ENCODE measurements at regions not wholly inside any gene's neighbourhood (a gene's known extent, or its start where the extent isn't known, plus 50 kb on each side); places are given as distances from the start of the nearest gene placed in this dataset.

DNA sequence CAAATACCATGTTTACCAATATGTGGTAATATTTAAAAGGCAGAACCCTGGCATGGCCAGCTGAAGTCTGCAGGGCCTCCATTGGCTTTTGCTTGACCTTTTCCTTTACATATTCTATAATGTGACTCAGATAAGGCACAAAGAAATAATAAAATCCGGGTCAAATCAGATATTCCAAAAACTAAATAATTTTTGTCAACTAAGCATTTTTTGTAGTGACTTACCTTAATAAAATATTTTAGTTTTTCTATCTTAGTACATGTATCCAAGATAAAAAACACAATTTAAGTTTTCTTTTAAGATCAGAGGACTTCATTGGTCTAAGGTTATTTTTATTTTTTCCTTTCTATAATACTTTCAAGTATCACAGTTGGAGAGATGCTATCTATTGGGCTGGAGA lies 179.4 kb upstream of the ADAMTS5 start:
- no peak overlapping the region for H3K14ac ChIP-seq (ENCODE audit: low read length)

DNA sequence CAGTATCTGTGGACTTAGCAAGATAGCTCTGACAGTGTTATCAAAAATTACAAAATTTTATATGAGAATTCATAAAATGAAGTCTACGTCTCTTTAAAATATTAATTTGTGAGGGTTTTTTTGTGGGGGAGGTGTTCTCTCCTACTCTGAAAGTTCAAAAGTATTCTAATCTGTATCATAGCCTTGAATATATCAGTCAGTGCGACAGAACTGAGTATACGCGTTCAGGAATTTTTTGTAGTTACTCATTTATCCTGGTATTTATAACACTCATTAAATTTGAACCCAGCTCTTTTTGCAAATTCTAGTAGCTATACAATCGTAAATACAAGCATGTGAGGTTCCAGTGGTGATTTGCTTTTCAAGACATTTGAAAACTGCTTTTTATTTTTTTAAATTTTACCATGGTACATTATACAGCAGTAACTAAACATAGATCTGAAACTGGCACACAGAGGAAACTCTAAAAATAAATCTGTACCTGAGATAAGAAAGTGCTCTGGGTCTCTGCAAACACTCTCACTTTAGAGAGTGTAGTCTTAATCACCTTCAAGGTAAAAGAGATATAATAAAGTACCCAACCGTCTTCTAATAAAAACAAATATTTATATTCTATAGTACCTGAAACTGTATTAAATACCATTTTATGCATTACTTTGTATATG lies 178.4 kb upstream of the ADAMTS5 start:
- Histone ChIP-seq H2BK120ac (ENCODE audit: insufficient read depth, low read length, poor library complexity) (no peak overlapping the region), H3K9ac (ENCODE audit: low read length) (no peak overlapping the region), H3K4me1 (ENCODE audit: control insufficient read depth in 1 of 2, insufficient read depth in 2 of 2, low read length in 2 of 2) (no peaks in the 10 kb centered on the region), H3K18ac (ENCODE audit: low read length) (no peak overlapping the region), H2BK5ac (ENCODE audit: low read depth, low read length, poor library complexity) (no peak overlapping the region), H3K36me3 (ENCODE audit: control insufficient read depth in 1 of 2, insufficient read depth in 2 of 2, low read length in 2 of 2) (no peaks in the 10 kb centered on the region), H3K4me2 (ENCODE audit: low read length) (no peak overlapping the region), H4K12ac (ENCODE audit: low read depth, low read length) (no peak overlapping the region), H3K23ac (ENCODE audit: low read length) (no peak overlapping the region), H3K4me3 (ENCODE audit: low read depth, low read length) (no peak overlapping the region), H4K8ac (ENCODE audit: low read depth, low read length) (no peak overlapping the region), H2AK5ac (ENCODE audit: low read length) (no peak overlapping the region), H2BK12ac (ENCODE audit: low read length) (no peak overlapping the region), H3K4ac (ENCODE audit: low read depth, low read length) (no peak overlapping the region), H3K14ac (ENCODE audit: low read length) (no peak overlapping the region), H3K27ac (ENCODE audit: low read depth, low read length) (no peak overlapping the region), H4K91ac (ENCODE audit: low read depth, low read length) (no peak overlapping the region), H3K79me2 (ENCODE audit: control insufficient read depth, insufficient read depth, low read length, poor library complexity) (no peaks in the 10 kb centered on the region), H3K79me1 (ENCODE audit: low read length) (no peaks in the 10 kb centered on the region), H2AFZ (ENCODE audit: insufficient read depth, low read length, poor library complexity) (no peak overlapping the region), H3K27me3 (ENCODE audit: insufficient read depth, low read length) (no peaks in the 10 kb centered on the region), H3K9me3 (ENCODE audit: insufficient read depth, low read depth, low read length) (no peaks in the 10 kb centered on the region)
- DNase-seq, result no peak
- no CpG with 5 or more reads among the region's 6 CpGs for WGBS (ENCODE audit: extremely low coverage, insufficient coverage, insufficient read length)

More for the DNA sequence above, 179.4 kb upstream of the ADAMTS5 start:
- no peak overlapping the region for H3K18ac ChIP-seq (ENCODE audit: low read length)
- no peak overlapping the region for H4K8ac ChIP-seq (ENCODE audit: low read depth, low read length)
- no peak for DNase-seq
- H3K79me2 ChIP-seq (ENCODE audit: control insufficient read depth, insufficient read depth, low read length, poor library complexity), result no peaks in the 10 kb centered on the region
- H2BK5ac ChIP-seq (ENCODE audit: low read depth, low read length, poor library complexity), result no peak overlapping the region
- H3K9ac ChIP-seq (ENCODE audit: low read length), result no peak overlapping the region
- no peak overlapping the region for H3K4me3 ChIP-seq (ENCODE audit: low read depth, low read length)
- H3K79me1 ChIP-seq (ENCODE audit: low read length), result no peaks in the 10 kb centered on the region
- no peaks in the 10 kb centered on the region for H3K27me3 ChIP-seq (ENCODE audit: insufficient read depth, low read length)
- no peak overlapping the region for H3K4ac ChIP-seq (ENCODE audit: low read depth, low read length)
- no peaks in the 10 kb centered on the region for H3K4me1 ChIP-seq (ENCODE audit: control insufficient read depth in 1 of 2, insufficient read depth in 2 of 2, low read length in 2 of 2)
- H2AFZ ChIP-seq (ENCODE audit: insufficient read depth, low read length, poor library complexity), result no peak overlapping the region
- H2BK12ac ChIP-seq (ENCODE audit: low read length), result no peak overlapping the region
- WGBS (ENCODE audit: extremely low coverage, insufficient coverage, insufficient read length), result no CpG with 5 or more reads among the region's 1 CpG
- H3K9me3 ChIP-seq (ENCODE audit: insufficient read depth, low read depth, low read length), result no peaks in the 10 kb centered on the region
- H4K12ac ChIP-seq (ENCODE audit: low read depth, low read length), result no peak overlapping the region
- H3K4me2 ChIP-seq (ENCODE audit: low read length), result no peak overlapping the region
- H2AK5ac ChIP-seq (ENCODE audit: low read length), result no peak overlapping the region
- H4K91ac ChIP-seq (ENCODE audit: low read depth, low read length), result no peak overlapping the region
- H2BK120ac ChIP-seq (ENCODE audit: insufficient read depth, low read length, poor library complexity), result no peak overlapping the region
- no peak overlapping the region for H3K23ac ChIP-seq (ENCODE audit: low read length)
- no peak overlapping the region for H3K27ac ChIP-seq (ENCODE audit: low read depth, low read length)
- no peaks in the 10 kb centered on the region for H3K36me3 ChIP-seq (ENCODE audit: control insufficient read depth in 1 of 2, insufficient read depth in 2 of 2, low read length in 2 of 2)

DNA sequence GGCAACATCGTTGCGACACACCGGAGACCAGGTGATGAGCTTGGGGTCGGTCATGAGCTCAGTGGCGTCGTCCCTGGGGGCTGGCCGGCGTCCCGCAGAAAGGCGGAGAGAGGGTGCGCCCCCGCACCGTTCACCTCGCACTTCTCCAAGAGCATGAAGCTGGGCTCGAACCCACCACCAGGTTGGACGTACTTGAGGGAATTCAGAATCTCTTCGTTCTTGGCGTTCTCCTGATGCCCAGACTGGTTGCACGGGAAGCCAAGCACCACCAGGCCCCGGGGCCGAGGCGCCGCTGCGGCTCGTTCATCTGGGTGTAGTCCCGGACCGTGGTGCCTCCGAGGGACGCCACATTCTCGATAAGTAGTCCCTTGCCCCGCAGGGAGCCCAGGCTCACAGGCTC lies 176.6 kb upstream of the ADAMTS5 start:
- no peaks in the 10 kb centered on the region for H3K27me3 ChIP-seq (ENCODE audit: insufficient read depth, low read length)
- no peak overlapping the region for H4K12ac ChIP-seq (ENCODE audit: low read depth, low read length)
- H3K18ac ChIP-seq (ENCODE audit: low read length), result no peak overlapping the region
- no peak overlapping the region for H2BK120ac ChIP-seq (ENCODE audit: insufficient read depth, low read length, poor library complexity)
- no peaks in the 10 kb centered on the region for H3K9me3 ChIP-seq (ENCODE audit: insufficient read depth, low read depth, low read length)
- H3K4me3 ChIP-seq (ENCODE audit: low read depth, low read length), result no peak overlapping the region
- DNase-seq, result no peak
- H2AK5ac ChIP-seq (ENCODE audit: low read length), result no peak overlapping the region
- H2BK5ac ChIP-seq (ENCODE audit: low read depth, low read length, poor library complexity), result no peak overlapping the region
- no peak overlapping the region for H4K8ac ChIP-seq (ENCODE audit: low read depth, low read length)
- no peak overlapping the region for H4K91ac ChIP-seq (ENCODE audit: low read depth, low read length)
- H3K14ac ChIP-seq (ENCODE audit: low read length), result no peak overlapping the region
- no peaks in the 10 kb centered on the region for H3K4me1 ChIP-seq (ENCODE audit: control insufficient read depth in 1 of 2, insufficient read depth in 2 of 2, low read length in 2 of 2)
- no peak overlapping the region for H2BK12ac ChIP-seq (ENCODE audit: low read length)
- H3K4me2 ChIP-seq (ENCODE audit: low read length), result no peak overlapping the region
- WGBS (ENCODE audit: extremely low coverage, insufficient coverage, insufficient read length), result no CpG with 5 or more reads among the region's 31 CpGs
- no peaks in the 10 kb centered on the region for H3K79me2 ChIP-seq (ENCODE audit: control insufficient read depth, insufficient read depth, low read length, poor library complexity)
- no peak overlapping the region for H3K4ac ChIP-seq (ENCODE audit: low read depth, low read length)
- H3K9ac ChIP-seq (ENCODE audit: low read length), result no peak overlapping the region
- H3K27ac ChIP-seq (ENCODE audit: low read depth, low read length), result no peak overlapping the region
- H2AFZ ChIP-seq (ENCODE audit: insufficient read depth, low read length, poor library complexity), result no peak overlapping the region
- H3K79me1 ChIP-seq (ENCODE audit: low read length), result no peaks in the 10 kb centered on the region
- no peaks in the 10 kb centered on the region for H3K36me3 ChIP-seq (ENCODE audit: control insufficient read depth in 1 of 2, insufficient read depth in 2 of 2, low read length in 2 of 2)
- H3K23ac ChIP-seq (ENCODE audit: low read length), result no peak overlapping the region

DNA sequence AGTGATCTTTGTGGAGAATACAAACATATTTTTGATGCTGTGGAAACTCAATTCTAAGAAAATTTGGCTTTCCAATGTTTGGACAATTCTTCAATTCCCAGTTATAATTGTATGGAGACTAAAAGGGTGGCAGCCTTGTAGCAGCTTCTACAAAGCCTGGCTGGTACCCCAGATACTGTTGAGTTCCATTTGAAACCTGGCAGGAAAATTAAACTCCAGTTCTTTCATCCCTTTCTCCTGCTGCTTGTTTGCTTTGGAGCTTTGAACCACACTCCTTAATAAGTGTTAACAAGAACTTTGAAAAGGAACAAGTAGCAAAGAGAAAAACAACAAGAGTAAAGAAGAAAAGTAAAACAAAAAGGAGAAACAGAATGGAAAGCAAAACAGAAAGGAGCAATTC lies 172.6 kb upstream of the ADAMTS5 start:
- Histone ChIP-seq H3K14ac (ENCODE audit: low read length) (no peak overlapping the region), H3K18ac (ENCODE audit: low read length) (no peak overlapping the region), H3K23ac (ENCODE audit: low read length) (no peak overlapping the region), H3K4ac (ENCODE audit: low read depth, low read length) (no peak overlapping the region), H3K4me3 (ENCODE audit: low read depth, low read length) (no peak overlapping the region), H3K79me1 (ENCODE audit: low read length) (no peaks in the 10 kb centered on the region), H3K4me2 (ENCODE audit: low read length) (no peak overlapping the region), H3K79me2 (ENCODE audit: control insufficient read depth, insufficient read depth, low read length, poor library complexity) (no peaks in the 10 kb centered on the region), H3K9ac (ENCODE audit: low read length) (no peak overlapping the region), H3K36me3 (ENCODE audit: control insufficient read depth in 1 of 2, insufficient read depth in 2 of 2, low read length in 2 of 2) (no peaks in the 10 kb centered on the region), H3K9me3 (ENCODE audit: insufficient read depth, low read depth, low read length) (no peaks in the 10 kb centered on the region), H2AK5ac (ENCODE audit: low read length) (no peak overlapping the region), H2BK5ac (ENCODE audit: low read depth, low read length, poor library complexity) (no peak overlapping the region), H2BK12ac (ENCODE audit: low read length) (no peak overlapping the region), H3K4me1 (ENCODE audit: control insufficient read depth in 1 of 2, insufficient read depth in 2 of 2, low read length in 2 of 2) (no peaks in the 10 kb centered on the region), H2BK120ac (ENCODE audit: insufficient read depth, low read length, poor library complexity) (no peak overlapping the region), H4K8ac (ENCODE audit: low read depth, low read length) (no peak overlapping the region), H3K27ac (ENCODE audit: low read depth, low read length) (no peak overlapping the region), H4K12ac (ENCODE audit: low read depth, low read length) (no peak overlapping the region), H4K91ac (ENCODE audit: low read depth, low read length) (no peak overlapping the region), H2AFZ (ENCODE audit: insufficient read depth, low read length, poor library complexity) (no peak overlapping the region), H3K27me3 (ENCODE audit: insufficient read depth, low read length) (no peaks in the 10 kb centered on the region)
- DNase-seq, result no peak
